ENCODE measurements at regions not wholly inside any gene's neighbourhood (a gene's known extent, or its start where the extent isn't known, plus 50 kb on each side); places are given as distances from the start of the nearest gene placed in this dataset.

GRCh38 chr12:63450334-63450733 is 218.0 kb downstream of the DPY19L2 start:
- TF ChIP-seq POLR2AphosphoS5 (IDR thresholded peaks at IDR 0.05): no peak
- no peak for TF ChIP-seq CTCF (IDR thresholded peaks at IDR 0.05; ENCODE audit: poor library complexity, severe bottlenecking)
- no peak for TF ChIP-seq EZH2 (IDR thresholded peaks at IDR 0.05; ENCODE audit: borderline replicate concordance, insufficient read depth, low read length, poor library complexity, severe bottlenecking)
- no peak for TF ChIP-seq RAD21 (conservative IDR thresholded peaks at IDR 0.05)
- no peak for TF ChIP-seq EP300 (conservative IDR thresholded peaks at IDR 0.05; ENCODE audit: poor library complexity, severe bottlenecking)
- no peak for TF ChIP-seq TAF1 (IDR thresholded peaks at IDR 0.05; ENCODE audit: low read depth)
- no peak for TF ChIP-seq SMC3 (conservative IDR thresholded peaks at IDR 0.05; ENCODE audit: poor library complexity)

Measured in neural cell (in vitro differentiated cells).